ENCODE measurements at regions not wholly inside any gene's neighbourhood (a gene's known extent, or its start where the extent isn't known, plus 50 kb on each side); places are given as distances from the start of the nearest gene placed in this dataset.

DNA sequence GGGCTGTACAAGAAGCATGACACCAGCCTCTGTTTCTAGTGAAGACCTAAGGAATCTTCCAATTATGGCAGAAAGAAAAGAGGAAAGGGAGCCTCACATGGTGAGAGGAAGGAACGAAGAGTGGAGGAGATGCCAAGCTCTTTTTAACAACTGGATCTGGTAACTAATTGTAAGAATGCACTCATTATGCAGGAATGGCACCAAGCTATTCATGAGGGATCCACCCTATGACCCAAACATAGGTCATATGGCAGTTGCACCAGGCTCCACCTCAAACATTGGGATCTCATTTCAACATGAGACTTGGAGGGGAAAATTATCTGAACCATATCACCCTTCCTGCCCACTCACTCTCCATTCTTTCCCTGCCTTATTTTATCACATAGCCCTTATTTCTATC, 496.0 kb upstream of the SPTLC3 start:
- Histone ChIP-seq H3K4me1 (no peaks in the 10 kb centered on the region), H3K27me3 (no peaks in the 10 kb centered on the region), H3K27ac (no peak overlapping the region), H3K36me3 (no peaks in the 10 kb centered on the region), H3K9me3 (no peaks in the 10 kb centered on the region), H3K4me3 (no peak overlapping the region)
- ATAC-seq (no peak), DNase-seq (no peak)
- TF ChIP-seq, protein P1, sequence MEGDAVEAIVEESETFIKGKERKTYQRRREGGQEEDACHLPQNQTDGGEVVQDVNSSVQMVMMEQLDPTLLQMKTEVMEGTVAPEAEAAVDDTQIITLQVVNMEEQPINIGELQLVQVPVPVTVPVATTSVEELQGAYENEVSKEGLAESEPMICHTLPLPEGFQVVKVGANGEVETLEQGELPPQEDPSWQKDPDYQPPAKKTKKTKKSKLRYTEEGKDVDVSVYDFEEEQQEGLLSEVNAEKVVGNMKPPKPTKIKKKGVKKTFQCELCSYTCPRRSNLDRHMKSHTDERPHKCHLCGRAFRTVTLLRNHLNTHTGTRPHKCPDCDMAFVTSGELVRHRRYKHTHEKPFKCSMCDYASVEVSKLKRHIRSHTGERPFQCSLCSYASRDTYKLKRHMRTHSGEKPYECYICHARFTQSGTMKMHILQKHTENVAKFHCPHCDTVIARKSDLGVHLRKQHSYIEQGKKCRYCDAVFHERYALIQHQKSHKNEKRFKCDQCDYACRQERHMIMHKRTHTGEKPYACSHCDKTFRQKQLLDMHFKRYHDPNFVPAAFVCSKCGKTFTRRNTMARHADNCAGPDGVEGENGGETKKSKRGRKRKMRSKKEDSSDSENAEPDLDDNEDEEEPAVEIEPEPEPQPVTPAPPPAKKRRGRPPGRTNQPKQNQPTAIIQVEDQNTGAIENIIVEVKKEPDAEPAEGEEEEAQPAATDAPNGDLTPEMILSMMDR (IDR thresholded peaks at IDR 0.05) = no peak
- intact Hi-C loops (cut with DNase I) = no loop called here

DNA sequence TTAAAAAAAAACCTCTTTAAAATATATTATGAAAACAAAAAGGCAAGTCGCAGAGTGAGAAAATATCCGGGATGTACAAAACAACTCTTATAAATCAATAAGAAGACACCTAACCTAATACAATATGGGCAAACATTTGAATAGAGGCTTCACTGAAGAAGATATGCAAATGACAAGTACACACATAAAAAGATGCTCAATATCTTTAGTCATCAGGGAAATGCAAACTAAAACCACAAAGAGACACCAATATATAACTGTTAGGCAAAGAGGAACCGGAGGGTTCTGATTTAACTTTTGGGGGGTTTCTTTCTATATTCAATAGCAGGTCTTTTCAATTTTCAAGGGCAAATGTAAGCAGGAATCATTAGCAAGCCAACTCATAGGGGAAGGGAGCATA, 480.7 kb upstream of the SPTLC3 start:
- ATAC-seq (no peak), DNase-seq (no peak)
- intact Hi-C loops (cut with DNase I) = no loop called here
- H3K4me3 ChIP-seq = no peak overlapping the region
- no peaks in the 10 kb centered on the region for H3K36me3 ChIP-seq
- H3K27ac ChIP-seq = no peak overlapping the region
- no peaks in the 10 kb centered on the region for H3K4me1 ChIP-seq
- TF ChIP-seq, protein P1 (IDR thresholded peaks at IDR 0.05) = no peak
- H3K9me3 ChIP-seq = no peaks in the 10 kb centered on the region
- H3K27me3 ChIP-seq = no peaks in the 10 kb centered on the region

DNA sequence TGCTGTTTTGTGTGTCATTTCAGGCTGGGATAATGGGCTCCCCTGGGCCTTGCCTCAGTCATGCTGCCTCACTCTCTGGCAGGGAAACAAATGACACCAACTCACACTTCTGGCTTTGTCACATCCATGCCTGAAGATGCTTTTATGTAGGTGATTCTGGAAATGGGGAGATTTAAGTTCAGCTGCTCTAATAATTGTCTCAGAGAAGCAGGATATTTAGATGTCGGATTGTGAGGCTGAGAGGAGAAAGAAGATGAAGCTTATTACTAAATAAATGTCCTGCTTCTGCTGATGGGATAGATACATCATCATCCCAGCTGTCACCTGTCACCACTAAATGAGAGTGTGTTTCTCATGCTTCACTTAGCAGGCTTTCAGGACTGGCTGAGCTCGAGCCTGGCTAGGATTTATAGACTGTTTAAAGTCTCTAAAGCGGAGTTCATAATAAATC, 480.2 kb upstream of the SPTLC3 start:
- ATAC-seq (no peak), DNase-seq (no peak)
- Histone ChIP-seq H3K27ac (no peak overlapping the region), H3K27me3 (no peaks in the 10 kb centered on the region), H3K36me3 (no peaks in the 10 kb centered on the region), H3K9me3 (no peaks in the 10 kb centered on the region), H3K4me3 (no peak overlapping the region), H3K4me1 (no peaks in the 10 kb centered on the region)
- TF ChIP-seq, protein P1 (IDR thresholded peaks at IDR 0.05) = no peak
- intact Hi-C loops (cut with DNase I) = no loop called here

DNA sequence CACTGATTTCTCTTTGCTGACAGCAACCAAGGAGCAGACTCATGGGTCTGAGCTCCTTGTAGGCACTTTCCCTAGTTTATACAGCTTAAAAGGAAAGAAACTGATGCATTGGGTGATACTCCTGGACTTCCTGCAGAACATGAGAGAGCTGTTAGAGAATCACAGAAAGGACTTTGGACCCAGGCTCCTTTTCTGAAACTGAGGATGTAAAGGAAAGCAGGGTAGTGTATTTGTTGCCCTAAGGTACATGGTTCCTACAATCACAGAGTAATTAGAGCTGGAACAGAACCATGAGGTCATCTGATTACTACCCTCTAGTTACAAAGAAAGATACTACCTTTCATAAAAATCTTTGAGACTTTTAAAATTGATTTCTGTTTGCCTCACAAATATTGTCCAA, 477.1 kb upstream of the SPTLC3 start:
- ATAC-seq = no peak
- intact Hi-C loops (cut with DNase I) = no loop called here

DNA sequence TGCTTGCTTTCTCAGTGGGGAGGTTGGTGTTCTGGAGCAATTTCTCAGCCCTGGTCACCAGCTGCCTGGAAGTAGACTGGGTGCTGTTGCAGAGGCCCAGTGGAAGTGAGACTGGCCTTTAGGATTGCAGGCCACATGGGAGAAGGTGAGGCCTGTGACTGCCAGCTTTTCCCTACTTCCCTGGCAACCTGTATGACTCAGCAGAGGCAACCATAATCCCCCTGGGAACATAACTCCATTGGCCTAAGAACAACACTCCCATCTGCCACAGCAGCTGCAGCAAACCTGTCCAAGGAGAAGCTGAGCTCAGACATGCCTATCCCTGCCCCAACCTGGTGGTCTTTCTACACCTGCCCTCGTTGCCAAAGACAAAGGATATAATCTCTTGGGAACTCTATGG, 473.5 kb upstream of the SPTLC3 start:
- ATAC-seq (no peak), DNase-seq (no peak)
- H3K9me3 ChIP-seq = peaks cover 4% of the 10 kb centered on the region
- H3K4me3 ChIP-seq = no peak overlapping the region
- H3K27ac ChIP-seq = no peak overlapping the region
- intact Hi-C loops (cut with DNase I) = no loop called here
- no peaks in the 10 kb centered on the region for H3K4me1 ChIP-seq
- H3K36me3 ChIP-seq = no peaks in the 10 kb centered on the region
- no peaks in the 10 kb centered on the region for H3K27me3 ChIP-seq
- TF ChIP-seq, protein P1 (IDR thresholded peaks at IDR 0.05) = no peak

More for the DNA sequence above, 477.1 kb upstream of the SPTLC3 start:
- no peak overlapping the region for H3K4me3 ChIP-seq
- no peak overlapping the region for H3K27ac ChIP-seq
- no peaks in the 10 kb centered on the region for H3K4me1 ChIP-seq
- H3K27me3 ChIP-seq = no peaks in the 10 kb centered on the region
- no peaks in the 10 kb centered on the region for H3K36me3 ChIP-seq
- TF ChIP-seq, protein P1 (IDR thresholded peaks at IDR 0.05) = no peak
- H3K9me3 ChIP-seq = no peaks in the 10 kb centered on the region
- DNase-seq = no peak

DNA sequence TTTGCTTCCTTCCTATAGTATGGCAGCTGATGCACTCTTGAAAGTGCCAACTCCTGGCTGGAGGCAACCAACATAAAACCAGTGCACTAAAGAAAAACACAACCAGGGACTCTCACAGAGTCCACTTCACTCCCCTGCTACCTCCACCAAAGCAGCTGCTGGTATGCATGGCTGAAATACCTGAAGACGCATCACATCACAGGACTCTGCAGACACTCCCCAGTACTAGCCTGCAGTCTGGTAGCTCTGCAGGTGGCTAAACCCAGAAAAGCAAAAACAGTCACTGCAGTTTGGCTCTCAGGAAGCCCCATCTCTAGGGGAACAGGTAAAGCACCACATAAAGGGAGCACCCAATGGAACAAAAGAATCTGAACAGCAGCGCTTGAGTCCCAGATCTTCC, 473.0 kb upstream of the SPTLC3 start:
- H3K36me3 ChIP-seq = no peaks in the 10 kb centered on the region
- no peaks in the 10 kb centered on the region for H3K27me3 ChIP-seq
- H3K4me1 ChIP-seq = no peaks in the 10 kb centered on the region
- peaks cover 4% of the 10 kb centered on the region for H3K9me3 ChIP-seq
- intact Hi-C loops (cut with DNase I) = no loop called here
- TF ChIP-seq, protein P1 (IDR thresholded peaks at IDR 0.05) = no peak
- no peak for ATAC-seq
- no peak for DNase-seq
- no peak overlapping the region for H3K4me3 ChIP-seq
- no peak overlapping the region for H3K27ac ChIP-seq
